Effector memory CD4-positive, alpha-beta T cell (primary cell): ENCODE measurements at regions not wholly inside any gene's neighbourhood (a gene's known extent, or its start where the extent isn't known, plus 50 kb on each side); places are given as distances from the start of the nearest gene placed in this dataset.
"Not testable (repeated sequence)": the region's sequence is repeated elsewhere in the genome, so short reads cannot be mapped to it uniquely, and the experiment has no call there.

Source experiments
- DNase-seq, 3 donors: peaks; one replicate each; pipeline ENCODE4 v3.0.0-alpha.2; 2020
- H3K27ac ChIP-seq: 2 replicates; pipeline ENCODE4 v1.7.0; 2013; ENCODE audit warnings: mild to moderate bottlenecking, low read length, moderate library complexity; ENCODE audit not compliant: insufficient read depth, poor library complexity, severe bottlenecking
- H3K27me3 ChIP-seq: replicated peaks from 2 replicates; pipeline ENCODE4 v1.7.0; 2013; ENCODE audit warnings: mild to moderate bottlenecking, low read length; ENCODE audit not compliant: insufficient read depth, control insufficient read depth, poor library complexity, severe bottlenecking
- H3K36me3 ChIP-seq: 2 replicates; pipeline ENCODE4 v1.7.0; 2013; ENCODE audit warnings: mild to moderate bottlenecking, low read length, moderate library complexity; ENCODE audit not compliant: control insufficient read depth, insufficient read depth
- H3K4me1 ChIP-seq: 2 replicates; pipeline ENCODE4 v1.7.0; 2013; ENCODE audit warnings: low read length, mild to moderate bottlenecking; ENCODE audit not compliant: control insufficient read depth, insufficient read depth, poor library complexity, severe bottlenecking
- H3K4me3 ChIP-seq: 2 replicates; pipeline ENCODE4 v1.7.0; 2013; ENCODE audit warnings: low read length, low read depth, mild to moderate bottlenecking; ENCODE audit not compliant: insufficient read depth, poor library complexity, severe bottlenecking
- H3K9me3 ChIP-seq: 2 replicates; pipeline ENCODE4 v1.7.0; 2013; ENCODE audit warnings: mild to moderate bottlenecking, low read length, moderate library complexity; ENCODE audit not compliant: control insufficient read depth

DNA sequence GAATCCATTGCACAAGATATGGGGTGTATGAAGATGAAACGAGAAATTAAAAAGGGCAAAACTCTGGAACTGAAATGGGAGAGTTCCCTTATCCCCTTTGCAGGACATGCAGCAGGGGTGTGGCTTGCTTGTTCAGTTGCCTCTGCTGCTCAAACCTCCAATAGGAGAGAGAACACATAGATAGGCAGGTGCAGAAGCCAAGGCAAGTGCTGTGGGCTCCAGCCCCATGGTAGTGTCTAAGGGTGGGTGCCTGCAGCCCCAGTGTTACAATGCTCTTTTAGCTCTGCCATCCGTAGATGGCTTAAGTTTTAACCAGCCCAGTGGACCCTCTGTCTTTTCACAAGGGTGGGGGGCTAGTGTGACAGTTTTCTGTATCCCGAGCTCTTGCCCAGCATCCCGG lies 69.7 kb downstream of the CMAS start:
- H3K4me3 ChIP-seq = no peak overlapping the region
- H3K27me3 ChIP-seq = no peaks in the 10 kb centered on the region
- no peak for DNase-seq
- H3K27ac ChIP-seq = no peak overlapping the region
- no peaks in the 10 kb centered on the region for H3K36me3 ChIP-seq
- no peaks in the 10 kb centered on the region for H3K4me1 ChIP-seq
- H3K9me3 ChIP-seq = no peaks in the 10 kb centered on the region

DNA sequence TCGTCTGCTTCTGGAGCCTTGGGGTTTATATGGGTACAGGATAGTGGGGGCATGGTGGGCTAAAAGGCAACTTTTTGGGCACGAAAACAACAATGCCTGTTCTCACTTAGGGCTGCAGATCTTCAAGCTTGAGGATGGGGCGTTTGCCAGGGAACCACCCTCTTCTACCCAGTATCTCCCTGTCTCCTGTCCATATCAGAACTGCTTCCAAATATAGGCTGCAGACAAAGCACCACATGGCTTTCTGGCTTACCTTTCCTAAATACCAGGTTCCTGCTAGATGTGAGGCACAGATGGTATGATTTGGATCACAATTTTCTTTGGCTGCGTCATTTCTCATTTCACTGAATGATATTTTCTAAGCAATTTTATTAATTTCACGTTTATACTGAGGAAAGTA lies 70.4 kb downstream of the CMAS start:
- Histone ChIP-seq H3K4me1 (no peaks in the 10 kb centered on the region), H3K27me3 (no peaks in the 10 kb centered on the region), H3K36me3 (no peaks in the 10 kb centered on the region), H3K9me3 (no peaks in the 10 kb centered on the region), H3K4me3 (no peak overlapping the region), H3K27ac (no peak overlapping the region)
- DNase-seq = no peak

DNA sequence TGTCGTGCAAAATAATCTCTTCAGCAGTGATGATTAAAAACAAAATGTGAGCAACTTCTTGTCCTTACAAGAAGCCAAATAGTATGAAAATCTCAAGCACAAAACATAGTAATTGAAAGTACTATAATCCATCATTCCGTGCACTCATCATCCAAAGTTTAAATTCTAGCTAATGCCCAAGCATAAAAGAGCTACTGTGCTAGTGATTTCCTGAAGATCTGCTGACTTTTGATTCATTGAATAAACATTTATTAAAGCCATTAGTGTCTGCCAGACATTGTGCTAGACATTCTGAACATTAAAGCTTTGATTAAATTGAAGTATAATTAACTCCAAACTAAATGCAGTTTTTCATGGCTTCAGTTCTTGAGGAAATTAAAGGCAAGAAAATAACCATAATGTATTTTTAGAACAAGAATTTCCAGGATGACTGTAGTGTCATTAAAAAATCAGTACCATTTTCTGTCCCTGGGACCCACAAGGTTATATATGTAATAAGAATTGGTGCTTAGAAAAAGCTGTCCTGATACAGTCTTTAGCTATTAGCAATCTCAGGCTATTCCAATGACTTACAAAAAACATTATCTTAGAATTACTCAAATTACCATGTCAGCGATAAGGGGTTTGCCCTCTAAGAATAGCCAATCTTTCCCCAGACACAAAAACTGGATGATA lies 71.7 kb downstream of the CMAS start:
- Histone ChIP-seq H3K36me3 (no peaks in the 10 kb centered on the region), H3K4me3 (no peak overlapping the region), H3K9me3 (no peaks in the 10 kb centered on the region), H3K27ac (no peak overlapping the region), H3K4me1 (no peaks in the 10 kb centered on the region), H3K27me3 (no peaks in the 10 kb centered on the region)
- no peak for DNase-seq

DNA sequence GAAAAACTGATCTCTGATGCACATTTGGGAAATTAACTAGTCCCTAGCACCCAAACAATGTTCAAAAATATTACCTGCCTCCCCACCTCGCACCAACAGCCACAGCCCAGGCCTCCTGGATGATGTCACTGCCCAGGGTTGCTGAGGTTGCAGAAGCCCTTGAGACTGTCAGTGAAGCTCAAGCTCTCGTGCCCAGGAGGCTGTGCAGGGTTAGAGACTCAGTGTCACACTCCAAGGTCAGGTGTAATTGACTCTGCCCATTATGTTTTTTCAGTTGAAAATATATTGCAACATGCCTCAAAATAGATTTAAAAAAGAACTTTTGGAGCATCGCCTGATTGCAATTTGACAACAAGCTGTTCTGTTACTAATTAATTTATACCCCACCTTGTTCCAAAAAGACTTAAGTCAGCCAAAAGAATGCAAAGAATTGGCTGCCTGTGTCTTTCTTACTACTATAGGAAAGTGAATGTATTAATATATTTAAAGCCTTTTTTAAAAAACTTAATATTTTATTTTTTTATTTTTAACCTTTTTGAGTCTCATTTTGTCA lies 72.3 kb downstream of the CMAS start:
- Histone ChIP-seq H3K9me3 (no peaks in the 10 kb centered on the region), H3K36me3 (no peaks in the 10 kb centered on the region), H3K27me3 (no peaks in the 10 kb centered on the region), H3K4me3 (no peak overlapping the region), H3K27ac (no peak overlapping the region), H3K4me1 (no peaks in the 10 kb centered on the region)
- DNase-seq = no peak

DNA sequence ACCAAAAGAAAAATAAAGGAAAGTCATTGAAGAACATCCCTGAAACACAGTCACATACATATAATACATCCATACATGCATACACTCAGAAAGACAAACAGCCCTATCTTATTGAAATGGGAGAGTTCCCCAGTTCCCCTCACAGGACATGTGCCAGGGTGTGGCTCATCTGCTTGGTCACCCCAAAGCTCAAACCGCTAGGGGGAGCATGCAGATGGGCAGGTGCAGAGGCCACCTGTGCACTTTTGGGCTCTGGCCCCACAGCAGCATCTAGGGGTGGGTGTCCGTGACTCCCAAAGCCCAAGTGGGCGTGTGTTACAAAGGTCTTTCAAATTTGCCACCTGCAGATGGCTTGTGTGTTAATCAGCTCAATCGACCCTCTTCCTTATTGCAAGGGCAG lies 75.2 kb downstream of the CMAS start:
- Histone ChIP-seq H3K36me3 (no peaks in the 10 kb centered on the region), H3K27ac (no peak overlapping the region), H3K4me3 (no peak overlapping the region), H3K4me1 (no peaks in the 10 kb centered on the region), H3K9me3 (no peaks in the 10 kb centered on the region), H3K27me3 (no peaks in the 10 kb centered on the region)
- DNase-seq = peak in 1 of 3 donors; percentile 8

DNA sequence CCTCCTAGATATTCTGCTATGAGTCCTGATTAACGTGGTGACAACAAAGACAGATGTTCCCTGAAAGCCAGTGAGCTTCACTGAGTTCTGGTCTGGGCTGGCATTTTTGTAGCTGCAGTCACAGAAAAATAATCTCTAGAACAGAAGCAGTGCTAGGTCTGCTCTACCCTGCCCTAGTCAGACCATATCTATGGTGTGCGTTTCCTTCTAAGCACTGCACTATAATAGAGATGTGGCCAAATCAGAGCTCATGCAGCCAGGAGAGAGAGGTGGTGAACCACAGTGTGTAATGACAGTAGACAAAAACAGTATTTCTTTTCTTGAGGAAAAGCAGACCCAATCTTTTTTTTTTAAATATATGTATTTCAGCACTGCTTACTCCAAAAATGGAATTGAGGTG lies 76.3 kb downstream of the CMAS start:
- no peaks in the 10 kb centered on the region for H3K4me1 ChIP-seq
- no peak for DNase-seq
- H3K9me3 ChIP-seq = no peaks in the 10 kb centered on the region
- H3K27me3 ChIP-seq = no peaks in the 10 kb centered on the region
- H3K36me3 ChIP-seq = no peaks in the 10 kb centered on the region
- no peak overlapping the region for H3K4me3 ChIP-seq
- H3K27ac ChIP-seq = no peak overlapping the region

DNA sequence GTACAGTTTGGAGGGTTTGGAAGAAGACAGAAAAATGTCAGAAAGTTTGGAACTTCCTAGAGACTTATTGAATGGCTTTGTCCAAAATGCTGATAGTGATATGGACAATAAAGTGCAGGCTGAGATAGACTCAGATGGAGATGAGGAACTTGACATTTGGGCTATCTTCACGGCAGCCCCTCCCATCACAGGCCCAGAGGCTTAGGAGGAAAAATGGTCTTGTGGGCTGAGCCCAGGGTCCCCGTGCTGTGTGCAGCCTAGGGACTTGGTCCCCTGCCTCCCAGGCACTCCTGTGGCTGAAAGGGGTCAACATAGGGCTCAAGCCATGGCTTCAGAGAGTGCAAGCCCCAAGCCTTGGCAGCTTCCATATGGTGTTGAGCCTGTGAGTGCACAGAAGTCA lies 79.0 kb downstream of the CMAS start:
- DNase-seq = no peak
- Histone ChIP-seq H3K27ac (no peak overlapping the region), H3K27me3 (no peaks in the 10 kb centered on the region)

DNA sequence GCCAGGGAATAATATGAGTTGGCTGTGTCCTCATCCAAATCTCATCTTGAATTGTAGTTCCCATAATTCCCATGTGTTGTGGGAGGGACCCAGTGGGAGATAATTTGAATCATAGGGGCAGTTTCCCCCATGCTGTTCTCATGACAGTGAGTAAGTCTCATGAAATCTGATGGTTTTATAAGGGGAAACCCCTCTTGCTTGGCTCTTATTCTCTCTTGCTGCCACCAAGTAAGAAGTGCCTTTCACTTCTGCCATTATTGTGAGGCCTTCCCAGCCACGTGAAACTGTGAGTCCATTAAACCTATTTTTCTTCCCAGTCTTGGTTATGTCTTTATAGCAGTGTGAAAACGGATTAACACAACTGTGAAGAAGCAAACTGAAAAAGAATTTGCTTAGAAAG lies 80.1 kb downstream of the CMAS start:
- H3K36me3 ChIP-seq, H3K27ac ChIP-seq, H3K4me1 ChIP-seq, H3K4me3 ChIP-seq, H3K9me3 ChIP-seq, DNase-seq, H3K27me3 ChIP-seq: not testable (repeated sequence)

More for the DNA sequence above, 79.0 kb downstream of the CMAS start:
- Histone ChIP-seq H3K4me1 (no peaks in the 10 kb centered on the region), H3K9me3 (no peaks in the 10 kb centered on the region), H3K4me3 (no peak overlapping the region), H3K36me3 (no peaks in the 10 kb centered on the region)

DNA sequence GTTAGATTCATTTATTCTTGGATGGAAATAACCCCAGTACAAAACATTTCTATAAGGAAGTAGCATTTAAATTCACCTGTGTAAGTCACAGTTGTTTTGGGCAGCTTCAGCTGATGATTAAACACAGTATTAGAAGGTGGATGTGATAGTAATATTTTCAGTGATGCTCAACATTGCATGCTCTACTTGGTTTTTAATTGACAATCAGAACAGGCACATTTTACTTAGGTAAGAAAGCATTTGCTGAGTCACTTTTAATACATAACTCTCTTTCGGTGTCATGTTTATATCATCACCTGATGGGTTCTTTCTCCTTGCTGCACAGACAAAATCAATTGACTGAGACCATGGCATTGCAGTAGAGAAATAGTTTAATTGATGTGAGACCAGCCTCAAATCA lies 80.7 kb downstream of the CMAS start:
- no peak for DNase-seq
- H3K27ac ChIP-seq = no peak overlapping the region

DNA sequence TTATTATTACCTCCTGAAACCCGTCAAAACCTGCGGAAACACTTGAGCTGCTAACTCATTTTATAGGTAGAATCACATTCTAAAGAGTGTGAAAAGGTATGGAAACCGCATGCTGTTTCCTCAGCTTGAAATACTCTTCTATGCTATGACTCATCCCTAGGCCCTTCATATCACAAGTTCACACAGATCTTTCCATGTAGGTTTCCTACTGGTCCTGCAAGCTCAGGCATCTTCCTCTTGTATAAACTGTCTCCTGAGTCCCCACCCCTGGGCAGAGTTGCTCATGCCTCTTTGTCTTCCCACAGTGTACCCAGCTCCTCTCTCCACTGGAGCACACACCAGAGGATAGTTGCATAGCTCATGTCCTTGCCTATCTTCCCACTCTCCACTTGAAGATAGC lies 84.7 kb downstream of the CMAS start:
- H3K4me1 ChIP-seq = no peaks in the 10 kb centered on the region
- no peak overlapping the region for H3K27ac ChIP-seq

More for the DNA sequence above, 80.7 kb downstream of the CMAS start:
- no peaks in the 10 kb centered on the region for H3K27me3 ChIP-seq
- H3K4me1 ChIP-seq = no peaks in the 10 kb centered on the region
- no peaks in the 10 kb centered on the region for H3K9me3 ChIP-seq
- no peaks in the 10 kb centered on the region for H3K36me3 ChIP-seq
- no peak overlapping the region for H3K4me3 ChIP-seq

More for the DNA sequence above, 84.7 kb downstream of the CMAS start:
- Histone ChIP-seq H3K27me3 (no peaks in the 10 kb centered on the region), H3K36me3 (no peaks in the 10 kb centered on the region), H3K9me3 (no peaks in the 10 kb centered on the region), H3K4me3 (no peak overlapping the region)
- DNase-seq = no peak
